Germinal center (tissue), 1 donor: ENCODE measurements at regions not wholly inside any gene's neighbourhood (a gene's known extent, or its start where the extent isn't known, plus 50 kb on each side); places are given as distances from the start of the nearest gene placed in this dataset.

Source experiments
- DNase-seq: peaks from one replicate; pipeline ENCODE4 v3.0.0; 2012; ENCODE audit warnings: mixed read lengths, low spot score

GRCh38 chr16:77662246-77662645, 60.1 kb upstream of the NUDT7 start:
- no peak for DNase-seq

- DNase-seq: no peak
Observed at GRCh38 chr16:77663711-77664110, 58.6 kb upstream of the NUDT7 start.

GRCh38 chr16:77666771-77667170, 55.5 kb upstream of the NUDT7 start:
- no peak for DNase-seq

GRCh38 chr16:77668201-77668600, 54.1 kb upstream of the NUDT7 start:
- no peak for DNase-seq

- no peak for DNase-seq
Observed at GRCh38 chr16:77669057-77669456, 53.3 kb upstream of the NUDT7 start.
